DND-41 (cell line): ENCODE measurements at regions not wholly inside any gene's neighbourhood (a gene's known extent, or its start where the extent isn't known, plus 50 kb on each side); places are given as distances from the start of the nearest gene placed in this dataset.

Experiments used
- CTCF ChIP-seq: IDR thresholded peaks from 2 replicates; pipeline ENCODE4 v1.5.1; 2012; ENCODE audit warnings: borderline replicate concordance, low read length, moderate library complexity, mild to moderate bottlenecking; ENCODE audit not compliant: poor library complexity, severe bottlenecking; ENCODE audit errors: extremely low read depth
- EZH2 ChIP-seq: IDR thresholded peaks from 3 replicates; pipeline ENCODE4 v1.6.1; 2012; ENCODE audit warnings: borderline replicate concordance, low read depth, mild to moderate bottlenecking, moderate library complexity, low read length, inconsistent platforms; ENCODE audit not compliant: severe bottlenecking

GRCh38 chr2:176569574-176569973, 300.3 kb downstream of the MTX2 start:
- TF ChIP-seq CTCF = no peak
- TF ChIP-seq EZH2 = no peak
